Thyroid gland (tissue), 4 donors: ENCODE measurements at regions not wholly inside any gene's neighbourhood (a gene's known extent, or its start where the extent isn't known, plus 50 kb on each side); places are given as distances from the start of the nearest gene placed in this dataset.

Source experiments
- POLR2A ChIP-seq, 2 donors: fragments of 450-650 bp; IDR thresholded peaks; one replicate each; pipeline ENCODE4 v1.6.1; 2017; ENCODE audit warnings: antibody characterized with exemption in 2 of 2, mild to moderate bottlenecking in 2 of 2, moderate library complexity in 1 of 2
- TF ChIP-seq, protein P1 (sequence below), 6 experiments: fragments of 200-600 bp in 3 of 6; fragments of 450-650 bp in 3 of 6; sonication (generic) in 3 of 6; IDR thresholded peaks; one replicate each; pipeline ENCODE4 v1.5.1; 2016 to 2019; ENCODE audit warnings: antibody characterized with exemption in 6 of 6, mild to moderate bottlenecking in 2 of 6, inconsistent platforms in 1 of 6, moderate library complexity in 1 of 6

DNA sequence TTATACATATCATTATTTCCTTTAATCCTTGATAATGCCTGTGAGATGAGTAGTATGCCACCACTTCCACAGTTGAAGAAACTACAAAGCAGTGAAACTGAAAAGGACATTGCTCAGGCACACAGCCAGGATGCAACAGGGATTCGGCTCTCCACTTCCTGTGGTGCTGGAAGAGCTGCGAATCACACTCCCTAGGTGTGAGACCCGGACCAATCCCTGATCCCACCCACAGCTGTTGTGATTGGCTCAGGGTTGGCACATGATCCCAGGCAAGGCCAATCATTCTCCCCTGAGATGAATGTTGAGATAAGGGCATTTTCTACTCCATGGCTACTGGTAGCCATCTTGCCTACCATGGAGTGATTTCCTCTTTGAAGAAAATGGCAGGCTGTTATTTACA is 218.2 kb downstream of the TMEM114 start:
- TF ChIP-seq, protein P1, sequence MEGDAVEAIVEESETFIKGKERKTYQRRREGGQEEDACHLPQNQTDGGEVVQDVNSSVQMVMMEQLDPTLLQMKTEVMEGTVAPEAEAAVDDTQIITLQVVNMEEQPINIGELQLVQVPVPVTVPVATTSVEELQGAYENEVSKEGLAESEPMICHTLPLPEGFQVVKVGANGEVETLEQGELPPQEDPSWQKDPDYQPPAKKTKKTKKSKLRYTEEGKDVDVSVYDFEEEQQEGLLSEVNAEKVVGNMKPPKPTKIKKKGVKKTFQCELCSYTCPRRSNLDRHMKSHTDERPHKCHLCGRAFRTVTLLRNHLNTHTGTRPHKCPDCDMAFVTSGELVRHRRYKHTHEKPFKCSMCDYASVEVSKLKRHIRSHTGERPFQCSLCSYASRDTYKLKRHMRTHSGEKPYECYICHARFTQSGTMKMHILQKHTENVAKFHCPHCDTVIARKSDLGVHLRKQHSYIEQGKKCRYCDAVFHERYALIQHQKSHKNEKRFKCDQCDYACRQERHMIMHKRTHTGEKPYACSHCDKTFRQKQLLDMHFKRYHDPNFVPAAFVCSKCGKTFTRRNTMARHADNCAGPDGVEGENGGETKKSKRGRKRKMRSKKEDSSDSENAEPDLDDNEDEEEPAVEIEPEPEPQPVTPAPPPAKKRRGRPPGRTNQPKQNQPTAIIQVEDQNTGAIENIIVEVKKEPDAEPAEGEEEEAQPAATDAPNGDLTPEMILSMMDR (IDR thresholded peaks at IDR 0.05): no peak
- TF ChIP-seq POLR2A (IDR thresholded peaks at IDR 0.05): no peak
